ENCODE measurements at regions not wholly inside any gene's neighbourhood (a gene's known extent, or its start where the extent isn't known, plus 50 kb on each side); places are given as distances from the start of the nearest gene placed in this dataset.

GRCh38 chr6:94050515-94050914, 631.2 kb upstream of the EPHA7 start:
- DNase-seq = no peak
- no peaks in the 10 kb centered on the region for H3K27me3 ChIP-seq (ENCODE audit: low read depth)
- H3K4me3 ChIP-seq = no peak overlapping the region
- H3K4me1 ChIP-seq = no peaks in the 10 kb centered on the region
- intact Hi-C loops (cut with DNase I) = no loop called here
- no peaks in the 10 kb centered on the region for H3K36me3 ChIP-seq
- TF ChIP-seq CTCF (IDR thresholded peaks at IDR 0.05) = no peak
- ATAC-seq = no peak
- H3K9me3 ChIP-seq = no peaks in the 10 kb centered on the region
- H3K27ac ChIP-seq = no peak overlapping the region

GRCh38 chr6:94049001-94049400, 629.6 kb upstream of the EPHA7 start:
- H3K4me1 ChIP-seq = no peaks in the 10 kb centered on the region
- no peaks in the 10 kb centered on the region for H3K9me3 ChIP-seq
- intact Hi-C loops (cut with DNase I) = no loop called here
- no peak for DNase-seq
- no peak overlapping the region for H3K27ac ChIP-seq
- TF ChIP-seq CTCF (IDR thresholded peaks at IDR 0.05) = no peak
- no peak for ATAC-seq
- H3K4me3 ChIP-seq = no peak overlapping the region
- no peaks in the 10 kb centered on the region for H3K36me3 ChIP-seq
- H3K27me3 ChIP-seq (ENCODE audit: low read depth) = no peaks in the 10 kb centered on the region

GRCh38 chr6:94045099-94045829, 625.9 kb upstream of the EPHA7 start:
- TF ChIP-seq CTCF (IDR thresholded peaks at IDR 0.05) = no peak
- no peaks in the 10 kb centered on the region for H3K9me3 ChIP-seq
- DNase-seq (no peak), ATAC-seq (no peak)
- no peaks in the 10 kb centered on the region for H3K4me1 ChIP-seq
- H3K27ac ChIP-seq = no peak overlapping the region
- no peak overlapping the region for H3K4me3 ChIP-seq
- no peaks in the 10 kb centered on the region for H3K27me3 ChIP-seq (ENCODE audit: low read depth)
- no peaks in the 10 kb centered on the region for H3K36me3 ChIP-seq
- intact Hi-C loops (cut with DNase I) = no loop called here

- intact Hi-C loops (cut with DNase I) = no loop called here
- H3K27ac ChIP-seq = no peak overlapping the region
- TF ChIP-seq CTCF (IDR thresholded peaks at IDR 0.05) = no peak
- no peaks in the 10 kb centered on the region for H3K4me1 ChIP-seq
- ATAC-seq = no peak
- no peaks in the 10 kb centered on the region for H3K36me3 ChIP-seq
- DNase-seq = no peak
- no peak overlapping the region for H3K4me3 ChIP-seq
- H3K9me3 ChIP-seq = no peaks in the 10 kb centered on the region
- H3K27me3 ChIP-seq (ENCODE audit: low read depth) = no peaks in the 10 kb centered on the region
Measured at GRCh38 chr6:94041945-94042709, 622.8 kb upstream of the EPHA7 start.

- no peaks in the 10 kb centered on the region for H3K4me1 ChIP-seq
- no peaks in the 10 kb centered on the region for H3K27me3 ChIP-seq (ENCODE audit: low read depth)
- no peak overlapping the region for H3K27ac ChIP-seq
- TF ChIP-seq CTCF (IDR thresholded peaks at IDR 0.05) = no peak
- ATAC-seq (no peak), DNase-seq (no peak)
- H3K36me3 ChIP-seq = no peaks in the 10 kb centered on the region
- intact Hi-C loops (cut with DNase I) = no loop called here
- no peaks in the 10 kb centered on the region for H3K9me3 ChIP-seq
- H3K4me3 ChIP-seq = no peak overlapping the region
Measured at GRCh38 chr6:94036024-94036423, 616.7 kb upstream of the EPHA7 start.
